HEK293T (cell line): ENCODE measurements at regions not wholly inside any gene's neighbourhood (a gene's known extent, or its start where the extent isn't known, plus 50 kb on each side); places are given as distances from the start of the nearest gene placed in this dataset.

Source experiments
- ARNT ChIP-seq: fragments of 450-650 bp; IDR thresholded peaks from 2 replicates; pipeline ENCODE4 v1.6.1; 2017; ENCODE audit warnings: mild to moderate bottlenecking
- BHLHE40 ChIP-seq: fragments of 450-650 bp; IDR thresholded peaks from 2 replicates; pipeline ENCODE4 v1.6.1; 2016; ENCODE audit warnings: mild to moderate bottlenecking, moderate library complexity, borderline replicate concordance
- CTBP1 ChIP-seq: fragments of 450-650 bp; IDR thresholded peaks from 2 replicates; pipeline ENCODE4 v1.6.1; 2016; ENCODE audit warnings: borderline replicate concordance
- ELF4 ChIP-seq: fragments of 450-650 bp; IDR thresholded peaks from 2 replicates; pipeline ENCODE4 v1.6.1; 2017; ENCODE audit warnings: antibody characterized with exemption
- FOXA1 ChIP-seq: fragments of 450-650 bp; IDR thresholded peaks from 2 replicates; pipeline ENCODE4 v1.6.1; 2016; ENCODE audit warnings: mild to moderate bottlenecking
- FOXK2 ChIP-seq: fragments of 450-650 bp; IDR thresholded peaks from 2 replicates; pipeline ENCODE4 v1.6.1; 2016; ENCODE audit warnings: mild to moderate bottlenecking
- FOXM1 ChIP-seq: fragments of 450-650 bp; IDR thresholded peaks from 2 replicates; pipeline ENCODE4 v1.6.1; 2017; ENCODE audit warnings: mild to moderate bottlenecking, borderline replicate concordance
- L3MBTL2 ChIP-seq: fragments of 450-650 bp; conservative IDR thresholded peaks from 2 replicates; pipeline ENCODE4 v1.6.1; 2016; ENCODE audit warnings: mild to moderate bottlenecking
- LEF1 ChIP-seq: fragments of 450-650 bp; IDR thresholded peaks from 2 replicates; pipeline ENCODE4 v1.6.1; 2017; ENCODE audit warnings: mild to moderate bottlenecking, borderline replicate concordance
- NFRKB ChIP-seq: fragments of 450-650 bp; IDR thresholded peaks from 2 replicates; pipeline ENCODE4 v1.6.1; 2016; ENCODE audit warnings: mild to moderate bottlenecking, moderate library complexity
- SP1 ChIP-seq: fragments of 450-650 bp; IDR thresholded peaks from 2 replicates; pipeline ENCODE4 v1.6.1; 2017
- SUZ12 ChIP-seq: fragments of 450-650 bp; IDR thresholded peaks from 2 replicates; pipeline ENCODE4 v1.6.1; 2016; ENCODE audit warnings: mild to moderate bottlenecking
- ZNF384 ChIP-seq: fragments of 450-650 bp; IDR thresholded peaks from 2 replicates; pipeline ENCODE4 v1.6.1; 2016
- TF ChIP-seq, protein P1 (sequence below): fragments of 450-650 bp; IDR thresholded peaks from 2 replicates; pipeline ENCODE4 v1.6.1; 2016

DNA sequence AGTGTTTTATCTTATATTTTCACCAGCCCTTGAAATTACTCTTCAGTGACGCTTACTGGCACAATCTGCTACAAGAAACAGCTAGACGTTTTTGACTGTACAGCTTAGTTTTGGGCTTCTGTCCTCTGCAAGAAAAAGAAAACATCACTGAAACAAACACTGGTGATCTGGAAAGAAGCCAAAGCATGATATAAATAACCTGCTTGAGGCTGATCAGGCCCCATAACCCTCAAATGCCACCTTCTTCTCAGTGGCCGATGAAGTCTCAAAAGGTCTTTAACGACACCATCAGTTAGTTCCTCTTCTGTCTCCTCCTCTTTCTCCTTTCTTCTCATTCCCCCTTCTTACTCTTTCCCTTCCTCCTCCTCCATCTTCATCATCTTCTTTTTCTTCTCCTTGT lies 942.3 kb upstream of the TMEM132C start:
- TF ChIP-seq FOXM1 (no peak), CTBP1 (no peak), LEF1 (no peak), FOXK2 (no peak), SP1 (no peak), ARNT (no peak), SUZ12 (no peak), L3MBTL2 (no peak), ELF4 (no peak), ZNF384 (no peak), FOXA1 (no peak), BHLHE40 (no peak), NFRKB (no peak)
- TF ChIP-seq, protein P1, sequence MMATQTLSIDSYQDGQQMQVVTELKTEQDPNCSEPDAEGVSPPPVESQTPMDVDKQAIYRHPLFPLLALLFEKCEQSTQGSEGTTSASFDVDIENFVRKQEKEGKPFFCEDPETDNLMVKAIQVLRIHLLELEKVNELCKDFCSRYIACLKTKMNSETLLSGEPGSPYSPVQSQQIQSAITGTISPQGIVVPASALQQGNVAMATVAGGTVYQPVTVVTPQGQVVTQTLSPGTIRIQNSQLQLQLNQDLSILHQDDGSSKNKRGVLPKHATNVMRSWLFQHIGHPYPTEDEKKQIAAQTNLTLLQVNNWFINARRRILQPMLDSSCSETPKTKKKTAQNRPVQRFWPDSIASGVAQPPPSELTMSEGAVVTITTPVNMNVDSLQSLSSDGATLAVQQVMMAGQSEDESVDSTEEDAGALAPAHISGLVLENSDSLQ = no peak
